ENCODE measurements at regions not wholly inside any gene's neighbourhood (a gene's known extent, or its start where the extent isn't known, plus 50 kb on each side); places are given as distances from the start of the nearest gene placed in this dataset.

GRCh38 chr4:37002625-37003024 lies 241.9 kb upstream of the NWD2 start:
- Histone ChIP-seq H3K4me1 (ENCODE audit: control insufficient read depth in 2 of 2, insufficient read depth in 1 of 2, low read depth in 1 of 2, low read length in 2 of 2) (no peaks in the 10 kb centered on the region), H2AK5ac (ENCODE audit: low read depth, low read length) (no peak overlapping the region), H2AFZ (ENCODE audit: low read length) (no peak overlapping the region), H3K18ac (ENCODE audit: low read length) (no peak overlapping the region), H3K4ac (ENCODE audit: low read length) (no peak overlapping the region), H3K36me3 (replicated peaks in 1 of 2; ENCODE audit: control insufficient read depth in 2 of 2, insufficient read depth in 2 of 2, low read length in 2 of 2) (no peaks in the 10 kb centered on the region), H4K8ac (ENCODE audit: low read depth, low read length) (no peak overlapping the region), H3K9me3 (replicated peaks in 1 of 2; ENCODE audit: control insufficient read depth in 2 of 2, insufficient read depth in 1 of 2, low read depth in 1 of 2, low read length in 2 of 2) (no peaks in the 10 kb centered on the region), H3K4me2 (ENCODE audit: insufficient read depth, low read length, poor library complexity, severe bottlenecking) (no peak overlapping the region), H3K79me1 (ENCODE audit: low read depth, low read length) (no peaks in the 10 kb centered on the region), H3K27ac (replicated peaks; ENCODE audit: low read length) (no peak overlapping the region), H3K14ac (ENCODE audit: low read length) (no peak overlapping the region), H4K91ac (ENCODE audit: low read depth, low read length, poor library complexity) (no peak overlapping the region), H3K23ac (ENCODE audit: low read depth, low read length, poor library complexity) (no peak overlapping the region), H2BK5ac (ENCODE audit: low read length) (no peak overlapping the region), H3K9ac (ENCODE audit: low read depth, low read length, poor library complexity) (no peak overlapping the region), H3K4me3 (ENCODE audit: low read length in 2 of 2) (no peak overlapping the region), H2BK15ac (ENCODE audit: low read length) (no peak overlapping the region), H2BK120ac (ENCODE audit: low read depth, low read length) (no peak overlapping the region), H2BK12ac (ENCODE audit: low read length) (no peak overlapping the region), H3K27me3 (ENCODE audit: control insufficient read depth in 3 of 3, insufficient read depth in 3 of 3, low read depth in 1 of 3, low read length in 3 of 3) (no peaks in the 10 kb centered on the region)
- WGBS, 2 donors (ENCODE audit: extremely low coverage in 2 of 2, insufficient read length in 2 of 2, insufficient replicate concordance in 1 of 2): no CpG with 5 or more reads among the region's 2 CpGs
- DNase-seq (ENCODE audit: low spot score): no peak

DNA sequence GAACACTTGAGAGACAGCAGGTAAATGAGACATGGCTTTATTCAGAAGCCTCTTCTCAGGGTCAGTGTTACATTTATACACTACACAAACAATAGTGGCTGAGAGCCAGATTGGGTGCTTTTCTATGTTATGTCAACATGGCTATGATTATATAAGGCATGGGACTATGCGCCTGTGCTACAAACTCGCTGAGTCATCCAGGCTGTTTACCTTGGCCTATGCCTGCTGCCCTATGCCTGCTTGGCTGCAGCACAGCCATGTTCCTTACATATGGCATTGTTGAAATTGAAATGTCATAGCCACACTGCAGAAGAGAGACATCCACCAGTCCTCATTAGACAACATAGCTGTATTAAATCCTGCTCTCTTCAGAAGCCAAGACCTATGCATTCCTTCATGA lies 236.3 kb upstream of the NWD2 start:
- H3K14ac ChIP-seq (ENCODE audit: low read length): no peak overlapping the region
- H2AFZ ChIP-seq (ENCODE audit: low read length): no peak overlapping the region
- no peak overlapping the region for H2AK5ac ChIP-seq (ENCODE audit: low read depth, low read length)
- no peak overlapping the region for H2BK5ac ChIP-seq (ENCODE audit: low read length)
- H3K79me1 ChIP-seq (ENCODE audit: low read depth, low read length): no peaks in the 10 kb centered on the region
- no peaks in the 10 kb centered on the region for H3K9me3 ChIP-seq (replicated peaks in 1 of 2; ENCODE audit: control insufficient read depth in 2 of 2, insufficient read depth in 1 of 2, low read depth in 1 of 2, low read length in 2 of 2)
- H4K91ac ChIP-seq (ENCODE audit: low read depth, low read length, poor library complexity): no peak overlapping the region
- no peak overlapping the region for H3K4me2 ChIP-seq (ENCODE audit: insufficient read depth, low read length, poor library complexity, severe bottlenecking)
- no peak overlapping the region for H2BK12ac ChIP-seq (ENCODE audit: low read length)
- no peaks in the 10 kb centered on the region for H3K4me1 ChIP-seq (ENCODE audit: control insufficient read depth in 2 of 2, insufficient read depth in 1 of 2, low read depth in 1 of 2, low read length in 2 of 2)
- H4K8ac ChIP-seq (ENCODE audit: low read depth, low read length): no peak overlapping the region
- no peak overlapping the region for H2BK15ac ChIP-seq (ENCODE audit: low read length)
- no peak overlapping the region for H2BK120ac ChIP-seq (ENCODE audit: low read depth, low read length)
- no peaks in the 10 kb centered on the region for H3K36me3 ChIP-seq (replicated peaks in 1 of 2; ENCODE audit: control insufficient read depth in 2 of 2, insufficient read depth in 2 of 2, low read length in 2 of 2)
- no peaks in the 10 kb centered on the region for H3K27me3 ChIP-seq (ENCODE audit: control insufficient read depth in 3 of 3, insufficient read depth in 3 of 3, low read depth in 1 of 3, low read length in 3 of 3)
- no peak overlapping the region for H3K18ac ChIP-seq (ENCODE audit: low read length)
- H3K4ac ChIP-seq (ENCODE audit: low read length): no peak overlapping the region
- H3K9ac ChIP-seq (ENCODE audit: low read depth, low read length, poor library complexity): no peak overlapping the region
- no peak for DNase-seq (ENCODE audit: low spot score)
- no CpG with 5 or more reads among the region's 2 CpGs for WGBS, 2 donors (ENCODE audit: extremely low coverage in 2 of 2, insufficient read length in 2 of 2, insufficient replicate concordance in 1 of 2)
- no peak overlapping the region for H3K27ac ChIP-seq (replicated peaks; ENCODE audit: low read length)
- no peak overlapping the region for H3K23ac ChIP-seq (ENCODE audit: low read depth, low read length, poor library complexity)
- H3K4me3 ChIP-seq (ENCODE audit: low read length in 2 of 2): no peak overlapping the region

DNA sequence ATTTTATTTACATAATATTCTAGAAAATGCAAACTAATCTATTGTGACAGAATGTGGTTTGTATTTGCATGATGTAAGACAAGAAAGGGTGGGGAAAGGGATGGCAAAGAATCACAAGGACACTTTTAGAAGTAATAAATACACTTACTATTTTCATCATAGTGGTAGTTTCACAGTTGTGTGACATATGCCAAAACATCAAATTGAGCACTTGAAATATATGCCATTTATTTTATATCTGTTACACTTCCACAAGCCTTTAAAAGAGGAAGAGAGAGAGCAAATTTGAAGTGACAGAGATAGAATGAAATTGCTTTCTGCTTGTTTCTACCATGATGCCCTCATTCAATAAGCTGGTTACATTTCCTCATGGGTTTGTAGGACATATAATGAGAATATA lies 230.0 kb upstream of the NWD2 start:
- Histone ChIP-seq H3K27me3 (ENCODE audit: control insufficient read depth in 3 of 3, insufficient read depth in 3 of 3, low read depth in 1 of 3, low read length in 3 of 3) (no peaks in the 10 kb centered on the region), H3K9me3 (replicated peaks in 1 of 2; ENCODE audit: control insufficient read depth in 2 of 2, insufficient read depth in 1 of 2, low read depth in 1 of 2, low read length in 2 of 2) (no peaks in the 10 kb centered on the region), H3K4me3 (ENCODE audit: low read length in 2 of 2) (no peak overlapping the region), H2BK15ac (ENCODE audit: low read length) (no peak overlapping the region), H3K79me1 (ENCODE audit: low read depth, low read length) (no peaks in the 10 kb centered on the region), H3K27ac (replicated peaks; ENCODE audit: low read length) (no peak overlapping the region), H3K4ac (ENCODE audit: low read length) (no peak overlapping the region), H2AK5ac (ENCODE audit: low read depth, low read length) (no peak overlapping the region), H3K23ac (ENCODE audit: low read depth, low read length, poor library complexity) (no peak overlapping the region), H2BK120ac (ENCODE audit: low read depth, low read length) (no peak overlapping the region), H4K8ac (ENCODE audit: low read depth, low read length) (no peak overlapping the region), H3K9ac (ENCODE audit: low read depth, low read length, poor library complexity) (no peak overlapping the region), H3K14ac (ENCODE audit: low read length) (no peak overlapping the region), H2AFZ (ENCODE audit: low read length) (no peak overlapping the region), H4K91ac (ENCODE audit: low read depth, low read length, poor library complexity) (no peak overlapping the region), H3K36me3 (replicated peaks in 1 of 2; ENCODE audit: control insufficient read depth in 2 of 2, insufficient read depth in 2 of 2, low read length in 2 of 2) (no peaks in the 10 kb centered on the region), H3K4me2 (ENCODE audit: insufficient read depth, low read length, poor library complexity, severe bottlenecking) (no peak overlapping the region), H3K4me1 (ENCODE audit: control insufficient read depth in 2 of 2, insufficient read depth in 1 of 2, low read depth in 1 of 2, low read length in 2 of 2) (no peaks in the 10 kb centered on the region), H3K18ac (ENCODE audit: low read length) (no peak overlapping the region), H2BK5ac (ENCODE audit: low read length) (no peak overlapping the region), H2BK12ac (ENCODE audit: low read length) (no peak overlapping the region)
- no peak for DNase-seq (ENCODE audit: low spot score)

DNA sequence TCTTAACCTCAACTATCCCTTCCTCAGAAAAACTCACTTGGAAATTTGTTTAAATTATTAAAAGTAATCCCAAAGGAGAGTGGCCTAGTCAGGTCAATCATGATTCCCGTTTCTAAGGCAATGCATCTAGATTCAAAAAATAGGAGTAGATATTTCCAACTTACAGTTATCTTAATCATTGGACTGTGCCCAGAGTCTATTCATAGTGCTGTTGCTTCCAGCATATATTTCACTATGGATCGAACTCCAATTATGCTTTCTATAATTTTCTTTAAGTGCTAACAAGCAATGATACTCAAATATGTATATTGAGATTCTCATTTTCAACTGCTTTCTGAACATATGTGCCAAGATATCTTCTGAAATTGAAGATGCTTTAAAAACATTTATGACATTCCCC lies 229.2 kb upstream of the NWD2 start:
- Histone ChIP-seq H3K4me3 (ENCODE audit: low read length in 2 of 2) (no peak overlapping the region), H3K79me1 (ENCODE audit: low read depth, low read length) (no peaks in the 10 kb centered on the region), H3K23ac (ENCODE audit: low read depth, low read length, poor library complexity) (no peak overlapping the region), H3K27ac (replicated peaks; ENCODE audit: low read length) (no peak overlapping the region), H3K4me1 (ENCODE audit: control insufficient read depth in 2 of 2, insufficient read depth in 1 of 2, low read depth in 1 of 2, low read length in 2 of 2) (no peaks in the 10 kb centered on the region), H2BK15ac (ENCODE audit: low read length) (no peak overlapping the region), H2AK5ac (ENCODE audit: low read depth, low read length) (no peak overlapping the region), H3K4ac (ENCODE audit: low read length) (no peak overlapping the region), H3K36me3 (replicated peaks in 1 of 2; ENCODE audit: control insufficient read depth in 2 of 2, insufficient read depth in 2 of 2, low read length in 2 of 2) (no peaks in the 10 kb centered on the region), H4K91ac (ENCODE audit: low read depth, low read length, poor library complexity) (no peak overlapping the region), H2AFZ (ENCODE audit: low read length) (no peak overlapping the region), H3K18ac (ENCODE audit: low read length) (no peak overlapping the region), H3K14ac (ENCODE audit: low read length) (no peak overlapping the region), H3K4me2 (ENCODE audit: insufficient read depth, low read length, poor library complexity, severe bottlenecking) (no peak overlapping the region), H2BK12ac (ENCODE audit: low read length) (no peak overlapping the region), H4K8ac (ENCODE audit: low read depth, low read length) (no peak overlapping the region), H2BK5ac (ENCODE audit: low read length) (no peak overlapping the region), H2BK120ac (ENCODE audit: low read depth, low read length) (no peak overlapping the region), H3K9me3 (replicated peaks in 1 of 2; ENCODE audit: control insufficient read depth in 2 of 2, insufficient read depth in 1 of 2, low read depth in 1 of 2, low read length in 2 of 2) (no peaks in the 10 kb centered on the region), H3K9ac (ENCODE audit: low read depth, low read length, poor library complexity) (no peak overlapping the region), H3K27me3 (ENCODE audit: control insufficient read depth in 3 of 3, insufficient read depth in 3 of 3, low read depth in 1 of 3, low read length in 3 of 3) (no peaks in the 10 kb centered on the region)
- WGBS, 2 donors (ENCODE audit: extremely low coverage in 2 of 2, insufficient read length in 2 of 2, insufficient replicate concordance in 1 of 2): no CpG with 5 or more reads among the region's 2 CpGs
- no peak for DNase-seq (ENCODE audit: low spot score)
